GM12801 (cell line): ENCODE measurements at regions not wholly inside any gene's neighbourhood (a gene's known extent, or its start where the extent isn't known, plus 50 kb on each side); places are given as distances from the start of the nearest gene placed in this dataset.

Source experiments
- TF ChIP-seq, protein P1 (sequence below): IDR thresholded peaks from one replicate; pipeline ENCODE4 v1.5.1; 2011; ENCODE audit warnings: control low read depth; ENCODE audit not compliant: insufficient read length; ENCODE audit errors: extremely low read depth

GRCh38 chr11:95490625-95491024 lies 259.6 kb upstream of the SESN3 start:
- TF ChIP-seq, protein P1, sequence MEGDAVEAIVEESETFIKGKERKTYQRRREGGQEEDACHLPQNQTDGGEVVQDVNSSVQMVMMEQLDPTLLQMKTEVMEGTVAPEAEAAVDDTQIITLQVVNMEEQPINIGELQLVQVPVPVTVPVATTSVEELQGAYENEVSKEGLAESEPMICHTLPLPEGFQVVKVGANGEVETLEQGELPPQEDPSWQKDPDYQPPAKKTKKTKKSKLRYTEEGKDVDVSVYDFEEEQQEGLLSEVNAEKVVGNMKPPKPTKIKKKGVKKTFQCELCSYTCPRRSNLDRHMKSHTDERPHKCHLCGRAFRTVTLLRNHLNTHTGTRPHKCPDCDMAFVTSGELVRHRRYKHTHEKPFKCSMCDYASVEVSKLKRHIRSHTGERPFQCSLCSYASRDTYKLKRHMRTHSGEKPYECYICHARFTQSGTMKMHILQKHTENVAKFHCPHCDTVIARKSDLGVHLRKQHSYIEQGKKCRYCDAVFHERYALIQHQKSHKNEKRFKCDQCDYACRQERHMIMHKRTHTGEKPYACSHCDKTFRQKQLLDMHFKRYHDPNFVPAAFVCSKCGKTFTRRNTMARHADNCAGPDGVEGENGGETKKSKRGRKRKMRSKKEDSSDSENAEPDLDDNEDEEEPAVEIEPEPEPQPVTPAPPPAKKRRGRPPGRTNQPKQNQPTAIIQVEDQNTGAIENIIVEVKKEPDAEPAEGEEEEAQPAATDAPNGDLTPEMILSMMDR: no peak

GRCh38 chr11:95487938-95488337 lies 256.9 kb upstream of the SESN3 start:
- TF ChIP-seq, protein P1: no peak

DNA sequence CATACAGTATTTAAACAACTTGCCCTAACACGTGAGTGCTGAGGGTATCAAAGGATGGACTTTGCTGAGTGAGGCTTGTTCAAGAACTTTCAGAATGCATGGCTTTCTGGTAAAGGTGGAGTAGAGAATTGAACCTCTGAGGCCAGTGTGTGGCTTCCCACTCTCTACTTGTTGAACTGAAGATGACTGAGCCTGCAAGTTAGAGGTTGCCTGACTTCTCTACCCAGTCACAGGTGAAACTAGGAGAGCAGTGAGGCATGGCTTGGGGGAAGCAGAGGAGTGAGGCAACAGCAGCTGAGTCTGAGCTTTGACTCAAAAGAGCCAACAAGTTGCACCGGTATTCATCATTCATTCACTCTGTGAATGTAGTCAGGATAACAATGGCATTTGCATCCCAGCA lies 256.4 kb upstream of the SESN3 start:
- TF ChIP-seq, protein P1: no peak

DNA sequence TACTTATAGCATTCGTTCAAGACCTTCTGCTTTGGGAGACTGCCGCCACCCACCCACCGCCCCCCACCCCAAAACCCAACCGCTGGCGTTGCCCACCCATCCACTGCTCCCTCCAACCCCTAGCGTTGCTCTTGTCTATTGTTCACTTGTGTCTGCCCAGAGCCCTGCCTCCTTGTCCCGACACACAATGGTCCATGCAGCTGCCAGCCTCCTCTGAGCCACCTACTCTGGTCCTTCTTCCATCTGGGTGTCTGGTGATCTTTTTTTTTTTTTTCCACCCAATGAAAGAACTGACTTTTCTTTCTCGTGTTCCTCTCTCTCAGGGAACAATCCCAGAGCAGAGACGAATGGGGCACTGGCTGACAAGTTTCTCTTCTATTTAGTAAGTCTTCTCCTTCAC lies 256.0 kb upstream of the SESN3 start:
- TF ChIP-seq, protein P1: no peak

- TF ChIP-seq, protein P1: no peak
Observed at GRCh38 chr11:95486466-95486865, 255.5 kb upstream of the SESN3 start.

GRCh38 chr11:95485115-95485900 lies 254.3 kb upstream of the SESN3 start:
- TF ChIP-seq, protein P1: no peak

DNA sequence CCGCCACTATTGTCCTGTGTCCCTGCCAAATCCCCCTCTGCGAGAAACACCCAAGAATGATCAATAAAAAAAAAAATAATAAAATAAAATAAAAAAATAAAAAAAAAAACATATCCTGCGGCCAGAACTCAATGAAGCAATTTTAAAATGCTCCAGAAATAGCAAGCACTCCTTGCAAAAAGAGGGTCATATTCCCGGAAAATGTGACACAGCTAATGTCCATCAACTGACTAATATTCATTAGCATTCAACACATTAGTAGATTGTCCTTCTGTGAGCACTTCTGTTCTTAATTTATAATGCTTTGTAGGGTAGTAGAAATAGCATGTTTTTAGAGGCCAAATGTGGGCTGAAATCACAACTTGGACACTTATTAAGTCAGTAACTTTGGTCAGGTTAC lies 252.3 kb upstream of the SESN3 start:
- TF ChIP-seq, protein P1: no peak
